GM18519 (cell line): ENCODE measurements at regions not wholly inside any gene's neighbourhood (a gene's known extent, or its start where the extent isn't known, plus 50 kb on each side); places are given as distances from the start of the nearest gene placed in this dataset.

Source experiments
- ATAC-seq: cut with Tn5 transposase; IDR thresholded peaks from one replicate; pipeline ENCODE4 v1.9.1; 2021; ENCODE audit warnings: mild to moderate bottlenecking, moderate library complexity; ENCODE audit not compliant: unreplicated experiment, low FRiP score

DNA sequence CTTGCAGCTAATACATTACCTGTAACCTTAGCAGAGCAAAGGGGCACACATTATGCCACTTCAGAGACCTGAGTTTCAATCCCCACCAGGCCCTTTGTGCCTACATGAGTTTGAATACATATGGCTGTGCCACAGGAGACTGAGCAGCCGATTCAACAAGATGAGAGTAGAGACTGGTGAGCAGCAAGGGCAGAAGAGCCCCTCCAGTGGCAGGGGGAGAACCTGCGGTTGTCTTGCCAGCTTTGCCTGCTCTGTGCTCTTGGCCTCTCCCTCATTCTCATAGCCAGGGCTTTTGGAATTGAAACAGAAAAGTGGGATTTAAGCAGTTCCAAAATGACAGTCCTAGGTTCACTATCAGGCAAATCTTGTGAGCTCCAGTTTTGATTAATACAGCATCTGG lies 52.3 kb upstream of the CLNK start:
- no peak for ATAC-seq

DNA sequence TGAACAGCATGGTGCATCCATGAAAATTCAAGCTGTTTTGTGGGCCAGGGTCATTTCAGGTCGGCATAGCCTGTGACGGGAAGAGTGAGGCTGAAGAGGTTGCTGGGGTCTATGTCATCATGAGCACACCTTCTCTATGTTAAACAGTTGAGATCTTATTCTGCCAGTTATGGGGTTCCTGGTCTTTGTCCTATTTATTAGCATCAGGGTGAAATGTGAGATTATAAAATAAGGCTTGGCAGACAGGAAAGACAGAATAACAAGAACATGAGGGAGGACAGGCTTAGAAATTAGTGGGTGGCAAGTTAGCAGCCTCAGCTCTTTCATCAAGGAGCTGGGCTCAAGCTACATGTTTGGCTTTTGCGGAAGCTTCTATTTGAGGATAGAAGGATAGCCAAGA lies 51.7 kb upstream of the CLNK start:
- ATAC-seq = no peak

DNA sequence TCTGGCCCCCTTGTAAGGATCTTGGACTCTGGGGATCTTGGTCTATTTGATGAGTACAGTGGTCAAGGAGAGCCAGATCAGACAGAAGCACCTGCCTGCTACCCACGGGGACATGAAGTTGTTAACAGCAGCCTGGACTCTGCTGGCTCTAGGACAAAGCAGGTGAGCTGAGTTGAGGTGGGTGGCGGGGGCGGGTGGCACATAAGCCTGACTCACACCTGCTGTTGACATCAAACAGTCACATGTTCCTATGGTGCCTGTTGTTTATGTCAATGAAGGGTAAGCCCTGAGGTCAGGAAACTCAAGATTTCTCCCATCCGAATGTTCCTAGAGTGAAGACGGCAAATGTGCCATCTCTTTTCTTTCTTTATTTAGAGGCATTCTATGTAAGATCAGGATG lies 50.1 kb upstream of the CLNK start:
- no peak for ATAC-seq
